ENCODE measurements at regions not wholly inside any gene's neighbourhood (a gene's known extent, or its start where the extent isn't known, plus 50 kb on each side); places are given as distances from the start of the nearest gene placed in this dataset.

GRCh38 chr17:59513934-59514841 lies 51.2 kb upstream of the DHX40 start:
- no peak for TF ChIP-seq RAD21 (IDR thresholded peaks at IDR 0.05; ENCODE audit: low read depth)
- peak; percentile 86 for TF ChIP-seq CEBPB (IDR thresholded peaks at IDR 0.05)
- no peak for TF ChIP-seq FOXM1 (IDR thresholded peaks at IDR 0.05; ENCODE audit: borderline replicate concordance, low read depth)
- TF ChIP-seq TEAD4 (IDR thresholded peaks at IDR 0.05): no peak
- no peak for TF ChIP-seq EGR1 (IDR thresholded peaks at IDR 0.05)
